ENCODE measurements at regions not wholly inside any gene's neighbourhood (a gene's known extent, or its start where the extent isn't known, plus 50 kb on each side); places are given as distances from the start of the nearest gene placed in this dataset.

- Histone ChIP-seq H3K27me3 (no peaks in the 10 kb centered on the region), H3K27ac (no peak overlapping the region), H3K36me3 (no peaks in the 10 kb centered on the region), H3K4me1 (no peaks in the 10 kb centered on the region), H3K4me3 (no peak overlapping the region), H3K9me3 (no peaks in the 10 kb centered on the region)
- ATAC-seq (no peak), DNase-seq (no peak)
- TF ChIP-seq POLR2A (IDR thresholded peaks at IDR 0.05): no peak
- TF ChIP-seq CTCF (IDR thresholded peaks at IDR 0.05): no peak
- intact Hi-C loops (cut with DNase I): loop anchor here in 1 of 10 donors (10.0 kb wide), 1 partner anchor 1504 kb away; no protein-coding TSS in a partner anchor
- WGBS, 4 donors: 72 to 86% (median 79%) methylated on average over 1 of the region's 1 CpG
Measured at GRCh38 chr6:101110814-101111213, 229.7 kb upstream of the ASCC3 start.

- WGBS, 4 donors: 56 to 62% (median 60%) methylated on average over 4 of the region's 4 CpGs
- Histone ChIP-seq H3K27me3 (no peaks in the 10 kb centered on the region), H3K27ac (no peak overlapping the region), H3K4me3 (no peak overlapping the region), H3K36me3 (no peaks in the 10 kb centered on the region), H3K9me3 (no peaks in the 10 kb centered on the region), H3K4me1 (no peaks in the 10 kb centered on the region)
- intact Hi-C loops (cut with DNase I): loop anchor here in 1 of 10 donors (10.0 kb wide), 1 partner anchor 1501 kb away; no protein-coding TSS in a partner anchor
- DNase-seq (no peak), ATAC-seq (no peak)
- TF ChIP-seq CTCF (IDR thresholded peaks at IDR 0.05): no peak
- no peak for TF ChIP-seq POLR2A (IDR thresholded peaks at IDR 0.05)
Measured at GRCh38 chr6:101113468-101114260, 232.5 kb upstream of the ASCC3 start.

- peak in 10 of 12 donors; percentile 14 to 54 (median 48) for TF ChIP-seq CTCF (IDR thresholded peaks at IDR 0.05)
- no peak for TF ChIP-seq POLR2A (IDR thresholded peaks at IDR 0.05)
- no peaks in the 10 kb centered on the region for H3K36me3 ChIP-seq
- no peaks in the 10 kb centered on the region for H3K27me3 ChIP-seq
- no peak overlapping the region for H3K4me3 ChIP-seq
- ATAC-seq: peak in 2 of 4 donors; percentile 53 to 61
- no peak for DNase-seq
- no peaks in the 10 kb centered on the region for H3K4me1 ChIP-seq
- no peaks in the 10 kb centered on the region for H3K9me3 ChIP-seq
- 7 to 11% (median 9%) methylated on average over 1 of the region's 1 CpG for WGBS, 4 donors
- intact Hi-C loops (cut with DNase I): loop anchor here in 1 of 10 donors (10.0 kb wide), 1 partner anchor 1500 kb away; no protein-coding TSS in a partner anchor
- no peak overlapping the region for H3K27ac ChIP-seq
Measured at GRCh38 chr6:101114703-101115102, 233.6 kb upstream of the ASCC3 start.

GRCh38 chr6:101116337-101116736 lies 235.2 kb upstream of the ASCC3 start:
- Histone ChIP-seq H3K4me1 (no peaks in the 10 kb centered on the region), H3K4me3 (no peak overlapping the region), H3K9me3 (no peaks in the 10 kb centered on the region), H3K36me3 (no peaks in the 10 kb centered on the region), H3K27me3 (no peaks in the 10 kb centered on the region), H3K27ac (no peak overlapping the region)
- TF ChIP-seq POLR2A (IDR thresholded peaks at IDR 0.05) (no peak), CTCF (IDR thresholded peaks at IDR 0.05) (no peak)
- no peak for ATAC-seq
- no peak for DNase-seq
- intact Hi-C loops (cut with DNase I): loop anchor here in 1 of 10 donors (10.0 kb wide), 1 partner anchor 1498 kb away; no protein-coding TSS in a partner anchor
- WGBS, 4 donors: 70 to 86% (median 81%) methylated on average over 5 of the region's 5 CpGs

Data from heart left ventricle (tissue), 16 donors.